ENCODE measurements at regions not wholly inside any gene's neighbourhood (a gene's known extent, or its start where the extent isn't known, plus 50 kb on each side); places are given as distances from the start of the nearest gene placed in this dataset.

GRCh38 chrY:21370494-21370893 is 140.6 kb upstream of the RBMY1B start:
- TF ChIP-seq POLR2A (IDR thresholded peaks at IDR 0.05) (no peak), CTCF (IDR thresholded peaks at IDR 0.05) (no peak)
- H3K9me3 ChIP-seq: no peaks in the 10 kb centered on the region
- DNase-seq: no peak
- no peaks in the 10 kb centered on the region for H3K4me1 ChIP-seq
- no peaks in the 10 kb centered on the region for H3K27me3 ChIP-seq
- no peak overlapping the region for H3K4me3 ChIP-seq
- H3K27ac ChIP-seq: peak overlapping the region in 1 of 4 donors; percentile 17
- H3K36me3 ChIP-seq: no peaks in the 10 kb centered on the region

GRCh38 chrY:21394116-21394515 is 117.0 kb upstream of the RBMY1B start:
- Histone ChIP-seq H3K9me3 (no peaks in the 10 kb centered on the region), H3K27me3 (no peaks in the 10 kb centered on the region), H3K4me1 (no peaks in the 10 kb centered on the region), H3K27ac (no peak overlapping the region), H3K36me3 (no peaks in the 10 kb centered on the region), H3K4me3 (no peak overlapping the region)
- no peak for DNase-seq
- no peak for TF ChIP-seq CTCF (IDR thresholded peaks at IDR 0.05)

- no peaks in the 10 kb centered on the region for H3K9me3 ChIP-seq
- H3K27me3 ChIP-seq: no peaks in the 10 kb centered on the region
- H3K4me3 ChIP-seq: no peak overlapping the region
- no peaks in the 10 kb centered on the region for H3K4me1 ChIP-seq
- TF ChIP-seq POLR2A (IDR thresholded peaks at IDR 0.05) (no peak), CTCF (IDR thresholded peaks at IDR 0.05) (no peak)
- no peak overlapping the region for H3K27ac ChIP-seq
- DNase-seq: no peak
- no peaks in the 10 kb centered on the region for H3K36me3 ChIP-seq
These were observed 88.9 kb upstream of the RBMY1B start for GRCh38 chrY:21422221-21422620.

- Histone ChIP-seq H3K27me3 (no peaks in the 10 kb centered on the region), H3K36me3 (no peaks in the 10 kb centered on the region), H3K4me1 (no peaks in the 10 kb centered on the region), H3K9me3 (no peaks in the 10 kb centered on the region), H3K4me3 (no peak overlapping the region), H3K27ac (no peak overlapping the region)
- DNase-seq: no peak
- no peak for TF ChIP-seq CTCF (IDR thresholded peaks at IDR 0.05)
- TF ChIP-seq POLR2A (IDR thresholded peaks at IDR 0.05): no peak
These were observed 70.6 kb upstream of the RBMY1B start for GRCh38 chrY:21440536-21440935.

- Histone ChIP-seq H3K27me3 (no peaks in the 10 kb centered on the region), H3K9me3 (no peaks in the 10 kb centered on the region), H3K27ac (peak overlapping the region in 1 of 4 donors; percentile 68), H3K36me3 (no peaks in the 10 kb centered on the region), H3K4me1 (no peaks in the 10 kb centered on the region), H3K4me3 (no peak overlapping the region)
- no peak for DNase-seq
- no peak for TF ChIP-seq CTCF (IDR thresholded peaks at IDR 0.05)
- TF ChIP-seq POLR2A (IDR thresholded peaks at IDR 0.05): no peak
These were observed 57.5 kb upstream of the RBMY1B start for GRCh38 chrY:21453644-21454043.

GRCh38 chrY:21454133-21454532 is 57.0 kb upstream of the RBMY1B start:
- H3K9me3 ChIP-seq: no peaks in the 10 kb centered on the region
- TF ChIP-seq POLR2A (IDR thresholded peaks at IDR 0.05) (no peak), CTCF (IDR thresholded peaks at IDR 0.05) (no peak)
- H3K36me3 ChIP-seq: no peaks in the 10 kb centered on the region
- no peaks in the 10 kb centered on the region for H3K27me3 ChIP-seq
- no peak for DNase-seq
- no peaks in the 10 kb centered on the region for H3K4me1 ChIP-seq
- H3K27ac ChIP-seq: peak overlapping the region in 1 of 4 donors; percentile 68
- no peak overlapping the region for H3K4me3 ChIP-seq

All from Peyer's patch (tissue), 4 donors.